ENCODE measurements at regions not wholly inside any gene's neighbourhood (a gene's known extent, or its start where the extent isn't known, plus 50 kb on each side); places are given as distances from the start of the nearest gene placed in this dataset.
"Not testable (repeated sequence)": the region's sequence is repeated elsewhere in the genome, so short reads cannot be mapped to it uniquely, and the experiment has no call there.

DNA sequence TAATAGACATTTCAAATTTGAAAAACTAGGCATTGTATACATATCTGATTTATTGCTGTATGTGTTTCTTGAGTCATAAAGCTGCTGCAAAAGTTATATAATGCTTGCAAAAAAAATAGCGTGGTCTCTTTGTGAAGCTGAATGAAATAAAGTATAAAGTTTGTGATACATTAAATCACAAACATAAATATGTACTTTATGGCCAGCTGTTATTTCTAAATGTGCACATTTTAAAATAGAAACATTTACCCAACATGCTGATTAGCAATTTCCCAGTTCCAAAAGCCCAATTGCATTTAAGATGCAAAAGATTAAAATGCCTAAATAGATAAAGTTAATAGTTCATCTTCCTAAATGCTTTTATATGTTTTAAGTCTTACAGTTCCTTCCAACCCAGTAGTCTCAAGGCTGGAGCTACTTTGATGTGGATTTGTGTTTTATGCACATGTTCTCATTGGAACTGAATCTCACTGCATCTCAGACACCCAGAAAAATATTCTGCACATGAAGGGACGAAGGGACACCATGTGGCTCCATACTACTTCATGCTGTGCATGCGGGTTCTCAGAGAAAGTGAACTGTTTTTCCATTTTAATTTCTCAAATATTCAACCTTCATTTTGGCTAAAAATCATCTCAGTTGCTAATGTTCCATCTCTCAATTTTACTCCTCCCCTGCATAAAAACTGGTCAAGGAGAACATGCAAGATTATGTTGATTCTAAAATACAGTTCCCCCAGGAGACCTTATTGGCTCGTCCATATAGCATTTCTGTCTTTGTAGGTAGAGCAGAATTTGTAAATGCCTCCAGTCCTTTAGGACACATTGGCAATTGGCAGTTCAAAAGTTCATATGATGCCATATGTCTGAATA lies 304.6 kb downstream of the MTX2 start:
- no peak overlapping the region for H3K4me3 ChIP-seq (ENCODE audit: low read depth, low read length)
- ChIA-PET POLR2A (no interaction called here), CTCF (interaction anchor here (1.0 to 3.1 kb wide), 9 partner anchors 9 to 433 kb away, joined by 3 to 17 read pairs (median 4); no protein-coding TSS in a partner anchor)
- no peak for DNase-seq (ENCODE audit: low read depth, low spot score)
- TF ChIP-seq, protein P1, sequence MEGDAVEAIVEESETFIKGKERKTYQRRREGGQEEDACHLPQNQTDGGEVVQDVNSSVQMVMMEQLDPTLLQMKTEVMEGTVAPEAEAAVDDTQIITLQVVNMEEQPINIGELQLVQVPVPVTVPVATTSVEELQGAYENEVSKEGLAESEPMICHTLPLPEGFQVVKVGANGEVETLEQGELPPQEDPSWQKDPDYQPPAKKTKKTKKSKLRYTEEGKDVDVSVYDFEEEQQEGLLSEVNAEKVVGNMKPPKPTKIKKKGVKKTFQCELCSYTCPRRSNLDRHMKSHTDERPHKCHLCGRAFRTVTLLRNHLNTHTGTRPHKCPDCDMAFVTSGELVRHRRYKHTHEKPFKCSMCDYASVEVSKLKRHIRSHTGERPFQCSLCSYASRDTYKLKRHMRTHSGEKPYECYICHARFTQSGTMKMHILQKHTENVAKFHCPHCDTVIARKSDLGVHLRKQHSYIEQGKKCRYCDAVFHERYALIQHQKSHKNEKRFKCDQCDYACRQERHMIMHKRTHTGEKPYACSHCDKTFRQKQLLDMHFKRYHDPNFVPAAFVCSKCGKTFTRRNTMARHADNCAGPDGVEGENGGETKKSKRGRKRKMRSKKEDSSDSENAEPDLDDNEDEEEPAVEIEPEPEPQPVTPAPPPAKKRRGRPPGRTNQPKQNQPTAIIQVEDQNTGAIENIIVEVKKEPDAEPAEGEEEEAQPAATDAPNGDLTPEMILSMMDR (IDR thresholded peaks at IDR 0.05; ENCODE audit: insufficient read depth, low read length, missing control alignments) = no peak

GRCh38 chr2:176574484-176575236 lies 305.4 kb downstream of the MTX2 start:
- POLR2A ChIA-PET = no interaction called here
- CTCF ChIA-PET = interaction anchor here (1.1 to 3.1 kb wide), 5 partner anchors 11 to 434 kb away, joined by 3 to 17 read pairs (median 7); no protein-coding TSS in a partner anchor
- H3K4me3 ChIP-seq (ENCODE audit: low read depth, low read length) = no peak overlapping the region
- DNase-seq (ENCODE audit: low read depth, low spot score) = no peak
- TF ChIP-seq, protein P1 (IDR thresholded peaks at IDR 0.05; ENCODE audit: insufficient read depth, low read length, missing control alignments) = no peak

DNA sequence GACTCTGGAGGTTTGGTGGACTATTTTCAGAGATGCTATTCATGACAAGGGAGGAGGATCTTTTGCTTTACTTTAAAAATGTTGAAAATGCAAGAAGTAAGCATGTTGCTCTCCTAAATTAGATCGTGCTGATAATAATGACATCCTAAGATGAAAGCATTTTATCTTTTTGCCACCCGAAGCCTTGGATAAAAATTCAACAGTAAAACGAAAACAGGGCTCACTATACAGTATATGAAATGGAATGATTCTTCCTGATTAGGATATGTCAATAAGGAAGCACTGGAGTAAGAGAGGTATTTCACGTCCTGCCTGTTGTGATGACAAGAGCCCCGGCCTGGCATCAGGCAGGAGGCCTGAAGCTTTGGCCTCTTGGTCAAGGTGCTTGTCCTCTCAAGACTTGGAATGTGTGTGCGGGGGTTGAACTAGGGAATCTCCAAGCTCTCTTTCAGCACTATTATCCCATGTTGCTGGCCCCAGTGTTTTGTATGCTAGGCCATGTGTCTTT lies 306.0 kb downstream of the MTX2 start:
- no peak overlapping the region for H3K4me3 ChIP-seq (ENCODE audit: low read depth, low read length)
- DNase-seq (ENCODE audit: low read depth, low spot score) = no peak
- TF ChIP-seq, protein P1 (IDR thresholded peaks at IDR 0.05; ENCODE audit: insufficient read depth, low read length, missing control alignments) = no peak
- CTCF ChIA-PET = interaction anchor here (1.0 to 3.1 kb wide), 5 partner anchors 10 to 79 kb away, joined by 3 to 17 read pairs (median 4); no protein-coding TSS in a partner anchor
- POLR2A ChIA-PET = no interaction called here

DNA sequence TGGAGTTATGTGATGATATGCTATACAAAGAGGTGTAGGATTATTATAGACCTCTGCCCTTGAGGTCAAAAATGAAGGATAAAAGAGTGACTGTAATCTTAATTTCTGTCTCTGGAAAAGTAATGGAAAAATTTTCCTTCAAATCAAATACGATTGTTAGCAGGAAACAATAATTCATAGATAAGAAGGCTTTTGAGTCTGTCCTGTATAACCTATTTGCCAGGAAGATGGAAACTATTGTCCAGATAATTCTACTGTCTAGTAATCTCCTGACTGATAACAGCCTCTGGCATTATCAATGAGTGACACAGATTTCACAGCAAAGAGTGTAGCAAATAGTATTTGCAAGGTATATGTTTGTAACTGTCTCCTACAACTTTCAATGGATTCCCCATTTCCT lies 307.8 kb downstream of the MTX2 start:
- TF ChIP-seq, protein P1 (IDR thresholded peaks at IDR 0.05; ENCODE audit: insufficient read depth, low read length, missing control alignments) = no peak
- POLR2A ChIA-PET = no interaction called here
- CTCF ChIA-PET = no interaction called here
- no peak overlapping the region for H3K4me3 ChIP-seq (ENCODE audit: low read depth, low read length)
- DNase-seq (ENCODE audit: low read depth, low spot score) = no peak

DNA sequence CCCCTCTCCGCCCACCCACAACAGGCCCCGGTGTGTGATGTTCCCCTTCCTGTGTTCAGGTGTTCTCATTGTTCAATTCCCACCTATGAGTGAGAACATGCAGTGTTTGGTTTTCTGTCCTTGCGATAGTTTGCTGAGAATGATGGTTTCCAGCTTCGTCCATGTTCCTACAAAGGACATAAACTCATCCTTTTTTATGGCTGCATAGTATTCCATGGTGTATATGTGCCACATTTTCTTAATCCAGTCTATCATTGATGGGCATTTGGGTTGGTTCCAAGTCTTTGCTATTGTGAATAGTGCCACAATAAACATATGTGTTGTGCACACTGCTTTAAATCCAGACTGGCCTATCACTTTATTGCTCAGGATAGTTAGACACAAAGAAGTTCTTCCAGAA lies 309.1 kb downstream of the MTX2 start:
- H3K4me3 ChIP-seq (ENCODE audit: low read depth, low read length); POLR2A ChIA-PET; DNase-seq (ENCODE audit: low read depth, low spot score): not testable (repeated sequence)
- CTCF ChIA-PET = interaction anchor here (1.1 kb wide), 1 partner anchor 16 kb away, joined by 4 read pairs; no protein-coding TSS in a partner anchor

- H3K4me3 ChIP-seq (ENCODE audit: low read depth, low read length) = no peak overlapping the region
- no peak for DNase-seq (ENCODE audit: low read depth, low spot score)
- TF ChIP-seq, protein P1 (IDR thresholded peaks at IDR 0.05; ENCODE audit: insufficient read depth, low read length, missing control alignments) = no peak
- ChIA-PET CTCF (interaction anchor here (1.3 to 5.1 kb wide), 2 partner anchors 73 to 439 kb away, joined by 4 to 20 read pairs; no protein-coding TSS in a partner anchor), POLR2A (no interaction called here)
Observed at GRCh38 chr2:176579608-176580007, 310.4 kb downstream of the MTX2 start.

All from AG04449 (cell line).